K562 (cell line): ENCODE measurements at regions not wholly inside any gene's neighbourhood (a gene's known extent, or its start where the extent isn't known, plus 50 kb on each side); places are given as distances from the start of the nearest gene placed in this dataset.

Experiments used
- BCL6 ChIP-seq: fragments of 250-450 bp; sonication (Bioruptor Pico); IDR thresholded peaks from 2 replicates; pipeline ENCODE4 v1.4.0; 2020
- CTCF ChIP-seq, 3 experiments: IDR thresholded peaks in 2 of 3; conservative IDR thresholded peaks in 1 of 3; 2 replicates each; pipeline ENCODE4 v1.5.1; 2011 to 2012; ENCODE audit warnings: low read length in 3 of 3, mild to moderate bottlenecking in 3 of 3, control low read depth in 2 of 3, improper control_type of control experiment in 1 of 3, inconsistent platforms in 1 of 3, low read depth in 1 of 3, mixed read lengths in 1 of 3, moderate library complexity in 1 of 3; ENCODE audit not compliant: insufficient read depth in 2 of 3
- EP300 ChIP-seq: IDR thresholded peaks from 2 replicates; pipeline ENCODE4 v1.6.1; 2012; ENCODE audit warnings: low read length, improper control_type of control experiment
- EZH2 ChIP-seq: IDR thresholded peaks from 2 replicates; pipeline ENCODE4 v1.6.1; 2012; ENCODE audit warnings: low read depth, mild to moderate bottlenecking, inconsistent platforms, low read length, borderline replicate concordance
- PATZ1 ChIP-seq: fragments of 250-450 bp; sonication (Bioruptor Pico); IDR thresholded peaks from 2 replicates; pipeline ENCODE4 v1.5.0; 2020; ENCODE audit warnings: mild to moderate bottlenecking, borderline replicate concordance
- SIN3A ChIP-seq, 2 experiments: fragments of 150-350 bp in 1 of 2; IDR thresholded peaks; 2 replicates each; pipeline ENCODE4 v1.6.1; 2011 to 2016; ENCODE audit warnings: borderline replicate concordance in 2 of 2, low read depth in 2 of 2, low read length in 2 of 2, mild to moderate bottlenecking in 2 of 2, moderate library complexity in 2 of 2; ENCODE audit not compliant: control insufficient read depth in 1 of 2

- TF ChIP-seq EP300, result no peak
- no peak for TF ChIP-seq EZH2
- TF ChIP-seq CTCF (IDR thresholded peaks at IDR 0.05 in 2 of 3, conservative IDR thresholded peaks at IDR 0.05 in 1 of 3; ENCODE audit: insufficient read depth in 2 of 3, low read depth in 1 of 3, low read length in 3 of 3), result no peak
- no peak for TF ChIP-seq BCL6 (CRISPR knock-in tag)
- no peak for TF ChIP-seq PATZ1
- TF ChIP-seq SIN3A (IDR thresholded peaks at IDR 0.05; ENCODE audit: borderline replicate concordance in 2 of 2, control insufficient read depth in 1 of 2, low read depth in 2 of 2, low read length in 2 of 2), result no peak
These were observed 141.5 kb upstream of the PKDCC start for GRCh38 chr2:41906338-41906725.
